AG04450 (cell line): ENCODE measurements at regions not wholly inside any gene's neighbourhood (a gene's known extent, or its start where the extent isn't known, plus 50 kb on each side); places are given as distances from the start of the nearest gene placed in this dataset.
"Not testable (repeated sequence)": the region's sequence is repeated elsewhere in the genome, so short reads cannot be mapped to it uniquely, and the experiment has no call there.

Experiments used
- CTCF ChIA-PET: fragments of 300-600, 350-600 bp; formaldehyde crosslinking; extraction: SDS; loops from one replicate; lab custom pipeline; 2022; ENCODE audit warnings: antibody characterized with exemption, inconsistent platforms; lab: Charles Lee
- POLR2A ChIA-PET: fragments of 350-600 bp; formaldehyde crosslinking; extraction: SDS; loops from one replicate; lab custom pipeline; 2021; ENCODE audit warnings: antibody characterized with exemption, inconsistent platforms; lab: Yijun Ruan, JAX
- DNase-seq: peaks from one replicate; pipeline ENCODE4 v3.0.0-alpha.2; 2011; ENCODE audit warnings: low read depth, low spot score
- H3K27ac ChIP-seq: one replicate; pipeline ENCODE4 v1.5.1; 2012; ENCODE audit warnings: low read depth, low read length, control low read depth
- H3K27me3 ChIP-seq: one replicate; pipeline ENCODE4 v1.6.0; 2012; ENCODE audit warnings: low read length; ENCODE audit not compliant: control insufficient read depth, insufficient read depth
- H3K4me3 ChIP-seq: 2 replicates; pipeline ENCODE4 v1.5.1; 2011; ENCODE audit warnings: mild to moderate bottlenecking, low read depth, low read length, control low read depth
- H3K9me3 ChIP-seq: 2 replicates; pipeline ENCODE4 v1.5.1; 2012; ENCODE audit warnings: low read length; ENCODE audit not compliant: control insufficient read depth, insufficient read depth
- CTCF ChIP-seq: IDR thresholded peaks from 2 replicates; pipeline ENCODE4 v1.5.1; 2011; ENCODE audit warnings: low read depth, low read length, control low read depth, inconsistent platforms

DNA sequence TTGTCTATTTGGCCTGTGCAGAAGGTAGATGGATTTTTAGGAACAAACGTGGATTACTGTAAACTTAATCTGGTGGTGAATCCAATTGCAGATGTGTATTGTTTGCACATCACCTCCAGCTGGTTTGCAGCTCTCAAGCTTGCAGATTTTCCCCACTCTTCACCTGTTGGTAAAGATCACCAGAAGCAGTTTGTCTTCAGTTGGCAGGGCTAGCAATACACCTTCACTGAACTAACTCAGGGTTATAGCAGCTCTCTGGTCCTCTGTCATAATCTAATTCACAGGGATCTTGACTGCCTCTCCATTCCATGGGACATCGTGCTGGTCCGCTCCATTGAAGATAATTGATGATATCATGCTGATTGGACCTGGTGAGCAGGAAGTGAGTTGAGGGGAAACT, 181.5 kb downstream of the VAPA start:
- Histone ChIP-seq H3K9me3 (no peaks in the 10 kb centered on the region), H3K27ac (no peak overlapping the region), H3K4me3 (no peak overlapping the region), H3K27me3 (peaks cover 22% of the 10 kb centered on the region)
- ChIA-PET POLR2A (no interaction called here), CTCF (no interaction called here)
- DNase-seq: no peak
- TF ChIP-seq CTCF: no peak

DNA sequence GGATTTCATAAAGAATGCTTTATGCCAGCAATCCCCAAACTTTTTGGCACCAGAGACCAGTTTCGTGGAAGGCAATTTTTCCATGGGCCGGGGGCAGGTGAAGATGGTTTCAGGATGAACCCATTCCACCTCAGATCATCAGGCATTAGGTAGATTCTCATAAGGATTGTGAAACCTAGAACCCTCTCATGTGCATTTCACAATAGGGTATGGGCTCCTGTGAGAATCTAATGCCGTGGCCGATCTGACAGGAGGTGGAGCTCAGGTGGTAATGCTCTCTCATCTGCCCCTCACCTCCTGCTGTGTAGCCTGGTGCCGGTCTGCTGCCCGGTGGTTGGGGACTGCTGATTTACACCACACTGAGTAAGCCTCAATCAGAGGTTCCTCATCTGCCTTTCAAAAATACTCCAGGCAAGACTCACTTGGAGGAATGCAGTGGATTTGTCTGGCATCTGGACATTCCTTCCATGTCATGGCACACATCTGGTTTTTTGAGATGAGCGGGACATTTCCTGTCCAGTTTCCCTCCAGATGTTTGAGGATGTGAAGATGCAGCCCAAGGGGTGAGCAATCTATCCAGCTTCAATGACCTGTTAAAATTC, 185.8 kb downstream of the VAPA start:
- Histone ChIP-seq H3K27me3 (peaks cover 19% of the 10 kb centered on the region), H3K4me3 (no peak overlapping the region), H3K27ac (no peak overlapping the region), H3K9me3 (no peaks in the 10 kb centered on the region)
- no peak for TF ChIP-seq CTCF
- ChIA-PET POLR2A (no interaction called here), CTCF (no interaction called here)
- DNase-seq: no peak

DNA sequence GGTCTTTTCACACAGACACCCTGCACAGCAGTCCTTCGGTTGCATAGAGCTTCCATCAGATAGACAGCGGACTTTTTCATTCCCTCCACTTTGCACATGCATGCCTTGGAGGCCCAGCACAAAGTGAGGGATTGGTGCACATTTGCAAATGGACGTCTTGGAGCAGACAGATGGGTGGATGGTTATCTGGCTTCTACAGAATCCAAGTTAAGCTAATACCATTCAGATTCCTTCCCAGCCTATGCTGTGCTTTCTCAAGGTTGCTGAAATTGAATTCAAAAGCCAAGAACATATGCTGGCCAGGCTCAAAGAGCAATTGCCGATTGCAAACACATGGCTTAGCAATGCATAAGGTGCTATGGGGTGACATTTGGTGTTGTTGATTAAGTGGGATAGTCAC, 186.4 kb downstream of the VAPA start:
- no peak for DNase-seq
- H3K4me3 ChIP-seq: no peak overlapping the region
- TF ChIP-seq CTCF: no peak
- H3K27me3 ChIP-seq: peaks cover 19% of the 10 kb centered on the region
- H3K9me3 ChIP-seq: no peaks in the 10 kb centered on the region
- CTCF ChIA-PET: no interaction called here
- no peak overlapping the region for H3K27ac ChIP-seq
- POLR2A ChIA-PET: no interaction called here

- DNase-seq: no peak
- TF ChIP-seq CTCF: no peak
- Histone ChIP-seq H3K27me3 (peaks cover 19% of the 10 kb centered on the region), H3K9me3 (no peaks in the 10 kb centered on the region), H3K27ac (no peak overlapping the region), H3K4me3 (no peak overlapping the region)
- CTCF ChIA-PET: no interaction called here
- POLR2A ChIA-PET: no interaction called here
These were observed 187.3 kb downstream of the VAPA start for GRCh38 chr18:10100941-10101701.

DNA sequence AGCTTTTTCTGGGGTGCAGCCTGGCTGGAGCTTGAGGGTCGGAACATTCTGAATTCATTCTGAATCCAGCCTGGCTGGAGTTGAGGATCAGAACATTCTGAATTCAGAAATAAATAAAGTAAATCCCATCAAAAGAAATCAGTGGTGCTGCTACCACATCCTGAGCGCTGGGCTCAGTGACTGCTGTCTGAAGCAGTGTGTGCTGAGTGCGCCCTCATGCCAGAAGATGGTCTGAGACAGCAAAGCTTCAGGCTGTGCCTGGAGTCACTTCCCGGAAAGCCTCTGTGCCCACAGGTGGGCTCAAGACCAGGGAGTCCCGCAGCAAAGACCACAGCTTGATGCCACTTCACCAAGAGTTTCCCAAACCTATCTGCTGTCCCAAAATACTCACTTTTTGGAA, 187.9 kb downstream of the VAPA start:
- no peak overlapping the region for H3K4me3 ChIP-seq
- no peak for TF ChIP-seq CTCF
- POLR2A ChIA-PET: no interaction called here
- peaks cover 19% of the 10 kb centered on the region for H3K27me3 ChIP-seq
- CTCF ChIA-PET: no interaction called here
- H3K27ac ChIP-seq: no peak overlapping the region
- DNase-seq: no peak
- H3K9me3 ChIP-seq: no peaks in the 10 kb centered on the region

- POLR2A ChIA-PET, H3K9me3 ChIP-seq, CTCF ChIA-PET, H3K4me3 ChIP-seq, DNase-seq, H3K27me3 ChIP-seq, H3K27ac ChIP-seq: not testable (repeated sequence)
These were observed 191.3 kb downstream of the VAPA start for GRCh38 chr18:10105118-10105517.
